NCI-H1417 (cell line): ENCODE measurements at regions not wholly inside any gene's neighbourhood (a gene's known extent, or its start where the extent isn't known, plus 50 kb on each side); places are given as distances from the start of the nearest gene placed in this dataset.
"Not testable (repeated sequence)": the region's sequence is repeated elsewhere in the genome, so short reads cannot be mapped to it uniquely, and the experiment has no call there.

Experiments
- DNase-seq, 3 experiments: peaks; one replicate each; lab custom pipeline; 2025; lab: John Stamatoyannopoulos, UW

DNA sequence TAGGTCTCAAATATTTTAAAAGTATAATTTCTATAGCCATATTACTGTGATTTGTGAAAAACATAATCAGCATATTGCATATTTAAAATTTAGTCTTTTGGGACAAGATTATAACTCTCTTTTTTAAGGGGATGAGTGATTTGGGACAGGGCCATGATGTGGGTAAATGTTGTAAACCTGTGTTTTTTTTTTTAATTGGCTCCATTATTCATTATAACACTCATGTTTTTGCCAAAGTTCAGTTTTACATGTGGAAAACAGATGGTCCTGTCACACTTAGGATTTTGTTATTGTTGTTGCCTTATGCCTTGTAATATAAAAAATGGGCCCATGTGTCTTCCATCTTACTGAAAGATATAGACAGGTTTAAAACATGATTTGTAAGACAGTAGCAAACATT, 1413.5 kb upstream of the RAG2 start:
- no peak for DNase-seq

DNA sequence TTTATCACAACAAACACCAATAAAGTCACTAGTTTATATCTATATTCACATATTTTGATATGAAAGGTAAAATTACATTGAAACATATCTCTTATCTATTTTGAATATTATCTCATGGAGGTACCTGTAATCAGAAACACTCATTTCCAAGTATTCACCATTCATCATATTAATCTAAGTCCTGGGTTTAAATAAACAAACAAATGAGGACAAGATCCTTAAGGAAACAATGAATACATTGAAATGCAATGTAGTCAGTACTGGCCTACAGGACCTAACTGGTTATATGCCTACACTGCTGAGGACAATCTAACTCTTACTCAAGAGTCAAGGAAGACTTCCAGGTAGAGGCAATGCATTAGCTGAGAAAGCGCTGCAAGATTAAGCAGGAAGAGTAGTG, 1411.9 kb upstream of the RAG2 start:
- no peak for DNase-seq

DNA sequence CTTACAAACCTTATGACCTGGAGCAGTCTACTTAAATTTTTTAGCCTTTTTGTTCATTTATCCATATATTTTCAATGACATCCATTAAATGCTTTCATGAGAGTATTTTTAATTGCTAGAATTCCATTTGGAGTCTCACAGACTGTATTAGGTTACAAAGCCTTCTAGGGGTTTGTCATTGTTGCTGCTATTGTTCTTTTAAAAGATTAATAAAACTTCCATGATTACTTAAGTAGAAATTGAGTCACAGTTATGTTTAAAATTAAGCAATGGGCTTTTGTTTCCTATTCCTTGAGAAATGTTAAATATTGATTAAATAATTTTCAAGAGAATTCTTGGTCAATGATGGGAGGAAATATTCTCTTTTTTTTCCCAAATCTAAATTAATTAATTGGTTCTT, 1408.4 kb upstream of the RAG2 start:
- DNase-seq, result no peak

DNA sequence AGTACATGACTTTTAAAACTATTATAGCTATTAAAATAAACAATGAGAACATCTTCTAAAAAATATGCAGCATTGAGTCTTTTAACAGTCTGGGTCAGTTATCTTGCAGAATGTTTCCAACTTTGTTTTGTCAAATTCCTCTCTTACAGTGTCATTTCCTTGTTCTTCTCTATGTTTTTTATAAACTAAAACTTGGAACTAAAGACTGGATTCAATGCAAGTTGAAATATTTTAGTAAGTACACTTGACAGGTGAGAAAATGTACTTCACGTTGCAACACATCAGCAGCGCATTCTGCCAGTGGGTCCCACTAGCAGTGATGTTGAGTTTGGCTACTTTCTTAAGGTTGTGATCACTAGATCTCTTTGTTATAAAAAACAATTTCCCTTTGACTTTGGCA, 1407.6 kb upstream of the RAG2 start:
- DNase-seq, result no peak

DNA sequence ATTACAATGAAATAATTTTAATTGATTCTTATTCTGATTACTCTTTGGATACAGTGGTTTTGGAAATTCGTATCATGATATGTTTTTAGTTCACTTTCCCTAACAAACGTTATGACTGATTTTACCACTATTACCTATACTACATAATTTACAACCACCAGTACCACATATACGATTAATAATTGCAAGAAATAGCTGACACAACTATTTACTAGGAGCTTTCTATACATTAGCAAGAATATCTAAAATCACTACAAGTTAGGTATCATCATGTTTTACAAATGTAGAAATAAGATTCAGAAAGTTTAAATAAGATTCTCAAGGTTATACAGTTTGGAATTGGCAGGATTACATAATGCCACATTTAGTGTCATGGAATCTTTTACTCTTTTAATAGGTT, 1401.1 kb upstream of the RAG2 start:
- no peak for DNase-seq

DNA sequence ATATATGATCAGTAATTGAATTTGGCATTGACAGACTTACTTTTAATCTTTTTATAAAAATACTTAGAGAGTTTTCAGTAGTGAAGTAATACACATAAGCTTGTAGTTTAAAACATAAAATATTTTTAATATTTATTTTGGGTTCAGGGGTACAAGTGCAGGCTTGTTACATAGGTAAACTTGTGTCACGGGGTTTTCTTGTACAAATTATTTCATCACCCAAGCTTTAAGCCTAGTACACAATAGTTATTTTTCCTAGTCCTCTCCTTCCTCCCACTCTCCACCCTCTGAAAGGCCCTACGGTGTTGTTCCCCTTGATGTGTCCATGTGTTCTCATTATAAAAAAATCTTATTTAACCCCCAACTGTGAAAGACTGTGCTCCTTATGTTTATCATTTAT, 1397.8 kb upstream of the RAG2 start:
- DNase-seq, result no peak

DNA sequence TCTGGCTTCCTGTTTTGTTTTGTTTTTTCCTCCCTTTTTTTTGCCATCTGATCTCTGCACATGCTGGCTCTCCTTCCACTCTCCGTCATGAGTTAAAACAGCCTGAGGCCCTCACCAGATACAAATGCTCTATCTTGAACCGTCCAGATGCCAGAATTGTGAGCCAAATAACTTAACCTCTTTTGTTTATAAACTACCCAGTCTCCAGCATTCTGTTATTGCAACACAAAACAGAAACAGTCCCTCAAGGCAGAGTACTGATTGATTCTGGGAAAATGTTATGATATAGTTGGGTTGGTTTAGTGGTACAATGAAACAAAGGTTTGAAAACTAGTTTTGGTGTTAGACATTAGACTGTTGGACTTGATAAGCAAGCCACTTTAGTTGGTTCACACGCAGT, 1390.0 kb upstream of the RAG2 start:
- DNase-seq, result no peak

DNA sequence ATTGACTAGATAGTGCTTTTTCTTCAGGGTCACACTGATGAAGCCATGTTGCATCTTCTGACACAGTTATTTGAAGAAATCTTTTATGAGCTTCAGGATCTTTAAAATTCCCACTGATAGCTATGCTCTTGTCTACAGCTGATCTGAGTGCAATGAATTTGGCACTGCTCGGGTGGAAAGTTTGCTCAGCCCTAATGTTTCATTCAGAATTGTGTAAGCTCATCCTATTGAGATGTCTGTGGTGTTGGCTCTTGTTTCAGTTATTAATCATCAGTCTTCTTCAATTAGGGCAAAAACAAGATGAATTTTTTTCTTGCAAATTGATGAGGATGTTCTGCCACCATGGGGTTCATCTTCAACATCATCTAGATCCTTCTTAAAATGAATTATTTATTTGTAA, 1387.0 kb upstream of the RAG2 start:
- DNase-seq, result no peak

DNA sequence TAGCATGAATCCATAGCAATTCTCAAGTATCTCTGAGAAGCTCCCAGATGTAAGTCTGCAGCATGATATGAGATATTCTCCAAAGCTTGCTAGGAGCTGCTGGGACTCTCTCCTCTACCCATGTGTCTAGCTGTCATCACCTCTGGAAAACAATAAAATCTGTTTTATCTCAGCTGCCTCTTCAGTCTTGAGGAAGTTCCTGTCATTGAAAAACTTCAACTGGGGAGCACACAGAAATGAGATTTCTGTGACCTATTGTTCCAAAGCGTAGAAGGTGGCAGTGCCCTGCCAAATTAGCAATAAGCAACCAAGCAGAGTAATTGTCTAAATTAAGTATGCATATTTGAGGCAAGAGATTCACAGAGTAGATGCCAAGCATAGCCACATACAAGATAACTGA, 1380.6 kb upstream of the RAG2 start:
- DNase-seq, result no peak

DNA sequence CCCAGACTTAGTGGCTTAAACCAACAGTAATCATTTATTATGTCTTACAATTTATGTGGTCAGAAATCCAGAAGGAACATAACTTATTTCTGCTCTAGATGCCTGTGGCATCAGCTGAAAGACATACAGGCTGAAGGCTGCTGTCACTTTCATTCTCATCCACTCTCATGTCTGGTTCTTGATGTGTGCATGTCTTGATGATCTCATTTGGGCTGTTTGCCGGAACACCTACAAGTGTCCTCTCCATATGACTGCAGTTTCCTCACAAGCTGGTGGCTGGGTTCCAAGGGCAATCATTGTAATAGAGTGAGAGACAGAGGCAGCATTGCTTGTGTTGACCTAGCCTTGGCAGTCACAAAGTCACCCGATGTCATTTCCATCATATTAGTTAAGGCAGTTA, 1375.9 kb upstream of the RAG2 start:
- no peak for DNase-seq

DNA sequence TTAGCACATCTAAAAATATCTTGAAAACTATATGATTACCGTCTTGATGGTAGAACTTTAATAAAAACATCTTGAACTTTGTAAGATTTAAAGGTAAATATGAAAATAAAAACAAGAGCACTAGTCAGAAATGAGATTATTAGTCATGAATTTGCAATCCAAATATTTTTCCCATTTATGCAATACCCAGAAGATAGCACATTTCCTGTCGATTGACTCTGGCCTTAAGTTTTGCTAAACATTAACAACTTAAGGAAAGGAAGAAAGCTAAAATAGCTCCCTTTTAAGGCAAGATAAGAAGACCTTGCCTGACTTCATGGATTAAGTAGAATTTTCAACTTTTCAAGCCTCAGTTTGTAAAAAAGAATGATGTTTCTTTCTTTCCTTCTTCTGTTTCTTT, 1374.7 kb upstream of the RAG2 start:
- no peak for DNase-seq

DNA sequence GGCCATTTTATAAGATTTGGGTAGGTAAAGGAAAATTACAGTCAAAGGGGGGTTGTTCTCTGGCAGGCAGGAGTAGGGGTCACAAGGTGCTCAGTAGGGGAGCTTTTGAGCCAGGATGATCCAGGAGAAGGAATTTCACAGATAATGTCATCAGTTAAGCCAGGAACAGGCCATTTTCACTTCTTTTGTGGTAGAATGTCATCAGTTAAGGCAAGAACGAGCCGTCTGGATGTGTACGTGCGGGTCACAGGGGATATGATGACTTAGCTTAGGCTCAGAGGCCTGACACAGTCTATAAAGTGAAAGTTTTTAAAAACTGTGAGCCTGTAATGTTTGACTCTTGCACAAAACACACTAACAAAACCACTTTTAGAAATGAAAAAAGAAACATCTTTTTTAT, 1371.3 kb upstream of the RAG2 start:
- not testable (repeated sequence) for DNase-seq

DNA sequence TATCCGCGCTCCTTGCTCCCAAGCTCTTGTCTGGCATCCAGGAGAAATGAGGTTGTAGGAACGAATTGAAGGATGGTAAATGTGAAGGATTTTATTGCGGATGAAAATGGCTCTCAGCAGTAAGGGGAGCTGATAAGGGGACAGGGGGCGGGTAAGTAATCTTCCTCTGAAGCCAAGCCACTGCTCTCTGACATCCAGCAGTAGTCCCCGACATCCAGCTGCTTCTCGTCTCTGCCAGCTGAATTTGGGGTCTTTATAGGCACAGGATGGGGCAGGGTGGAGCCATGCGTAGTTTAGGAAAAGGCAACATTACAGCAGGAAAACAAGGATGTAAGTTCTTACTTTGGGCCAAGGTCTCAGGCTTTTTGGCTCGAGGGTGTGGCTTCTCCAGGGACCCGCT, 1370.1 kb upstream of the RAG2 start:
- DNase-seq, result no peak

DNA sequence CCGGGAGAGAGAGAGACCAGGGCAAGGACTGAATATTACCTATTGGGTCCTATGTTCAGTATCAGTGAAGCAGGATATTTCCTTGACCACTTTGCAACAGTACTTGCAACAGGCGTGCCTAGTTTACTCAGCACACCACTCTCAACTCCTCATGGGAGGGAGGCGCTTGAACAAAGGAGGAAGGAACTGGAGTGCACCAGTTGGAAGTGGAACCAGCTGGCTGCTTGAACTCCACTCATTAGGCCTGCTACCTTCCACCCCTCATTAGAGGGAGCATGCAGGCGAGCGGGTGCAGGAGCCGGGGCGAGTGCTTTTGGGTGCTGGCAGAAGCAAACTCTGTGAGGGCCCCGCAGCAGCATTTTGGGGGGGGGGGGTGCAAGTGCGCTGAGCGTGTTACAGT, 1369.6 kb upstream of the RAG2 start:
- DNase-seq, result no peak

DNA sequence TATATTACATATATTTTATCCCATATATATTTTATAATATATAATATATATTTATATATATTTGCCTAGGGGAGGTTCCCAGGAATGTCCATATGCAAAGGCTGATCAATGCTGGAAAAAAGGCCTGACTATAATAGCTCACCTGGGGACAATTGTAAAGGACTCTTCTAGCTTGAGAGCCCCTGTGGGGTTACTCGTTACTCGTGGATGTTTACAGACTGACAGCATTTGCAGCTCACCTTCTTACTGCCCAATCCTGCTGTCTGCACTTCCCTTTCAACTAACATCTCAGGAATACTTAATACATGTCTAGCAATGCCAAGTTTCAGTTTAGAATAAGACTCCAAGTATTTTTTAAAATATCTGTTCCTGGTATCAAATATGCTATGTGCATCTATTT, 1365.4 kb upstream of the RAG2 start:
- peak in 2 of 3 experiments; percentile 16 to 63 for DNase-seq

DNA sequence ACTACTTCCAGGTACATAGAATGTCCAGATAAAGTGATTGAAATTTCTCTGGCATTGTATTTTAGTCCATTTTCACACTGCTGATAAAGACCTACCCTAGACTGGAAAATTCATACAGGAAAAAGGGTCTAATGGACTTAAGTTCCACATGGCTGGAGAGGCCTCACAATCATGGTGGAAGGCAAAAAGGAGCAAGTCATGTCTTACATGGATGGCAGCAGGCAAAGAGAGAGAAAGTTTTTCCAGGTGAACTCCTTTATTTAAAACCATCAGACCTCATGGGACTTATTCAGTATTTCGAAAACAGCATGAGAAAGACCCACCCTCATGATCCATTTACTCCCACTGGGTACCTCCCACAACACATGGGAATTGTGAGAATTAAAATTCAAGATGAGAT, 1359.7 kb upstream of the RAG2 start:
- DNase-seq, result no peak

DNA sequence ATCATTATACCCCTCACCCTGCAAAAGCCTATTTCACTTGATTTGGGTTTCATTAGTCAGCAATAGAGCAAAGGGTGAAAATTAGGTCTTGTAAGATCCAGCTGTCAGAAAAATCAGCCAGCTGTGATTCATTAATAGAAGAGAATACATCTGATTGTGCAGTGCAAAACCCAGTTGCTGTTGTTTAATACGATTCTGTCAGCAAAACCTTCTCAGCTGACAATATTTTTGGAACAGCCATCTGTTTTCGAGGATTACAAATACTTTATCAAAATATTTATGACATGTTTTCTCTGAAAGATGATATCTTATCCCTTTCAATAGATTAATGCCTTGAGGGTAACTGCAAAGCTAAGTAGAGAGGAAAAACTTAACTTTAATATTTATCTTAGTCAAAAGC, 1354.0 kb upstream of the RAG2 start:
- DNase-seq, result no peak

DNA sequence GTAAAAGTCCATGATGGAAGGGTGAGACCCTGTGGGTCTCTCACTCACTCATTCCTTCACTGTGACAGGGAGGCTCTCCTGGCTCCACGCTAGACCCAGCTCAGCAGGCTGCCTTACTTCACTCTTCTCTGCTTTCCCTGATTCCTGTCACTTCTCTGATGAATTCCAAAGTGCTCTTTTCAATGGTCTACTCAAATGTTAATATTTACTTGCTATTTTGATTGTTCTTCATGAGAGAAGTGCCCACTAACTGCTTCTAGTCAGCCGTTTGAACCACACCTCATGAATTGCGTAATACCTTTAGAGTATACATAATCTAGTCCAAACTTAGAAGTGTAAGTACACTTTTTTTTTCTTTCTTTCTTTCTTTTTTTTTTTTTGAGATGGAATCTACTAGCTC, 1350.2 kb upstream of the RAG2 start:
- DNase-seq, result no peak

DNA sequence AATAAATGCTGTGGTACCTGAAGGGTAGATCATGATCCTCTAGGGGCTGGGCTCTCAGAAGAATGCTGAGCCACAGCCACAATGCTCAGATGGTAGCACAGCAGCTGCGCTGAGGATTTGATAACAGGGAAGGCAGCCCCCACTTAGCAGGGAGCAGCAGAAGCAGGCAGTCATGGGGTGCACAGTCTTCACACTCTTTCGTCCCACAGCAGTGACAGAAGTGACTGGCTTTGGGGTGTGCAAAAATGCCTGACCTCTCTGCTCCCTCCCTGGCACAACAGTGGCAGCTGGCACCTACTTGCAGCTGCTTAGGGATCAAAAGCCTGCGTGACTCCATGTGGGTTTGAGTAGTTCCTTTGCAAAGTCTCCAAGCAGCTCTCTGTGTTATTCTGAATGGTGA, 1349.8 kb upstream of the RAG2 start:
- no peak for DNase-seq

DNA sequence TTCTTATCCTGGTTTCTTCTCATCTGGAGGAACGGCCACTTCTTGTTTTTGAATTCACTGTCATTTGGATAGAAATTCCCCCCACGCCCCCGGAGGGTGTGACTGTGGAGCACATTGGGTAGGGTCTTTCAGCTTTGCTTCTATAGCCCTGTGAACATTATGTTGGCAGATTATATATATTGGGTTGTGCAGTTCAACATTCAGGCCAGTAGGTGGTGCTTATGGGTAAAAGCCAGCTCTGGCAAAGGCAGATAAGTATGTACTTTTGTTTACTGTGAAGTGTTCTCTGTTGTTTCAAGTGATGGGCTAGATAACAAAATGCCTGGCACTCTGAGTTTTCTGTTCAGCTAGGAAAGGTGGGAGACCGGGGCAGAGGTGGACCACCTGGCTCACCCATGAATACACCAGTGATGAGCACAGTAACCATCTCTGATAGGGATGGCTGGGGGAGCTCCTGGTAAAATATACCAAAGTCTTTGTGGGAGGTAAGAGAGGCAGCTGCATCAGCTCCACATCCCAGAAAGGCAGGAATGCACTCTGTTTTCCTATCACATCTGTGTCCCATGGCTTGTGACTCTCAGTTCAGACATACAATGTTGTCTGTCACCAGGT, 1348.2 kb upstream of the RAG2 start:
- DNase-seq, result peak; percentile 3 to 32 (median 11)

DNA sequence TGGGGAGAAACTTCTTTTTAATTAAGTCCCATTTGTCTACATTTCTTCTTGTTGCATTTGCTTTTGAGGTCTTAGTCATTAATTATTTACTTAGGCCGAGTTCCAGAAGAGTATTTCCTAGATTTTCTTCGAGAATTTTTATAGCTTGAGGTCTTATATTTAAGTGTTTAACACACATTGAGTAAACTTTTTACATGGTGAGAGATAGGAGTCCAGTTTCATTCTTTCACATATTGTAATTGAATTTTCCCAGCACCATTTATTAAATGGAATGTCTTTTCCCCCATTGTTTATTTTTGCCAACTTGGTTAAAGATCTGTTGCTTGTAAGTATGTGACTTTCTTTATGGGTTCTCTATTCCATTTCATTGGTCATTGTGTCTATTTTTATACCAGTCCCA, 1344.0 kb upstream of the RAG2 start:
- no peak for DNase-seq

DNA sequence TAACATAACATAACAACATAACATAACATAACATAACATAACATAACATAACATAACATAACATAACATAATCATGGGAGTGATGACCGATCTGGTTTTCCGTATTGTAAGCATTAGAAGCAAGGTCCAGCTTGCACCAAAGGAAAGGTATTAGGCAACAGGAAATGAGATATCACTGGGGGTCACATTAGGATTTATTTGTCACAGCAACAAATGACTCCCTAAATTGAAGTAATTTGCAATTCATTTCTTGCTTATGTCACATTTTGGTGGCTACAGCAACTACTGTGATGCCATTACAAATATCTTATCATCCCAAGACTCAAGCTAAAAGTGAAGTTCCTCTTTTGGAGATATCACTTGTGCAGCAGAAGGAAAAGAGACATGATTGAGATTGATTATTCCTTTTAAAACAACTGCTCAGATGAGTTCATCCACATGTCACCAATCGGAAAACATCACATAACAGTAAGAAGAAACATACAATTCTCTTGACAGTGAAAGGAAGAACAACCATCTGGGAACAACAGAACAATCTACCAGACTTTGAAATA, 1331.1 kb upstream of the RAG2 start:
- no peak for DNase-seq

DNA sequence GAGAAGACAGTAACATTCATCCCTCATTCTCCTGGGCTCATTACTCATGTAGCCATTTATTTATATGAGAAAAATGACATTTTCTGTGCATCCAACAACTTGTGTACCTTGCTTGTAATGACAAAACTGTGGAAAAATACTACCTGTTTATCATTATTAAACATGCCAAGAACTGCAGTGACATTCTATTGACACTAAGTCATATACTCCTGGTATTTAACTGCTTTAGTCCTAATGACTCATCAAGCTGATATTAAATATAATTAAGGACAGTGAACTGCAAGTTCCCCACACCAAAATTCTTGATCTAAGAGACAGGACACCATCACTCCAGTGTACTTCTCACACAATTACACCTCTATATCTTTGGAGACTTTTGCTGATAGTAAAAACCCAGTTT, 1328.7 kb upstream of the RAG2 start:
- DNase-seq, result no peak

DNA sequence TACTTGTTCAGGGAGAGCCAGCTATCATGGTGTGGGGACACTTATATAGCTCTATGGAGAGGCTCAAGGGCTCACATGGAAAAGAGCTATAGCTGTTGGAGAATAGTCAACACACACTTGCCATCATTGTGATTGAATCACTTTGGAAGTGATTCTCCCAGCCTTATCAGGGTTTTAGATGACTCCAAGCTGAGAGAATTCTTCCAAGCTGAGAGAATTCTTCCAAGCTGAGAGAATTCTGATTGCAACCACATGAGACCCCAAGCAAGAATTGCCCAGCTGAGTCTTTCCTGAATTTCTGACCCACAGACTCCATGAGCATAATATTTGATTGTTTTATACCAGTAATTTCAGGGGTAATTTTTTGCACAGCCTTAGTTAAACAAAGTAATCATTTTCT, 1318.3 kb upstream of the RAG2 start:
- DNase-seq, result no peak

DNA sequence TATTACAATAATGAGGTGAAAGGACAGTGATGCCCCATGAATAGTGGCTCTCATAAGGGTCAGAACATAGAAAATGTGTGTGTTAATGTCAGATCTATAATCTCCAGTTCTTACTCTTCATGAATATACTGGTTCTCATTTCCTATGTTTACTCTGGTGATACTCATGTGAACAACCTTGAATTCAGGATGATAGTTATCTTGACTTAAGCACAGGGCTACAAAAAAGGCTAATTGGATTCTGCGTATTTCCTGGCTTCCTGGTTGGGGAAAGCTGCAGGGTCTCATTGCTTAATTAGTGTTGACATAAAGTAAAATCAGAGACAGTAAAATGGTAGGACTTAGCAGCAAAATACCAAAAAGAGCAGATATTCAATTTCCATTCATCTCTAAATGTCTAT, 1316.8 kb upstream of the RAG2 start:
- peak in 1 of 3 experiments; percentile 11 for DNase-seq
